HTR-8/SVneo (cell line): ENCODE measurements at regions not wholly inside any gene's neighbourhood (a gene's known extent, or its start where the extent isn't known, plus 50 kb on each side); places are given as distances from the start of the nearest gene placed in this dataset.
"Not testable (repeated sequence)": the region's sequence is repeated elsewhere in the genome, so short reads cannot be mapped to it uniquely, and the experiment has no call there.

Source experiments
- DNase-seq: peaks from one replicate; pipeline ENCODE4 v3.0.0; 2011; ENCODE audit warnings: low spot score, mixed read lengths; ENCODE audit not compliant: insufficient read length
- FAIRE-seq: peaks from 2 replicates; lab custom pipeline; 2011; peaks lifted over from hg19 to GRCh38; lab: Jason Lieb, UNC

DNA sequence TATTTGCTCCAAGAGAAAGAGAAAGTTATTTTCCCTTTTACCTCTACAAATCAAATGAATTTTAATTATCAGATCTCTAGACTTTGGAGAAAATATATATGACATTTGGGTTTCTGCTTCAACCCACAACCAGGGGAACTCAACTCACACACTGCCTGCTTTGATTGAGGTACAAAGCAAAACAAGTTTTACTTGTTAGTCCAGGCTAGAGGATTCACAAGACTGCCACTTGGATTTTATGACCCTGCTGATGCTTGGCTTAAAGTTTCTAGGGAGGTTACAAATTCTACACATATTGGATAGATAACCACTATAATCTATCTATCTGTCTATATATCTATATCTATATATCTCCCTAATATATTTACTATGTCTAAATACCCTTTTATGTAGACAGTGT is 467.3 kb upstream of the RGS18 start:
- no peak for DNase-seq
- no peak for FAIRE-seq

DNA sequence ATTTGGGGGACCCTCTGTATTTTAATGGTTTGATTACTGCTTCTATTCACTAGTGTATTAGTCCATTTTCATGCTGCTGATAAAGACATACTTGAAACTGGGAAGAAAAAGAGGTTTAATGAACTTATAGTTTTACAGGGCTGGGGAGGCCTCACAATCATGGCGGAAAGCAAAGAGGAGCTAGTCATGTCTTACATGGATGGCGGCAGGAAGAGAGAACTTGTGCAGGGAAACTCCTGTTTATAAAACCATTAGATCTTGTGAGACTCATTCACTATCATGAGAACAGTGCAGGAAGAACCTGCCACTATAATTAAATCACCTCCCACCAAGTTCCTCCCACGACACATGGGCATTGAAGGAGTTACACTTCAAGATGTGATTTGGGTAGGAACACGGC is 464.5 kb upstream of the RGS18 start:
- DNase-seq (no peak), FAIRE-seq (no peak)

DNA sequence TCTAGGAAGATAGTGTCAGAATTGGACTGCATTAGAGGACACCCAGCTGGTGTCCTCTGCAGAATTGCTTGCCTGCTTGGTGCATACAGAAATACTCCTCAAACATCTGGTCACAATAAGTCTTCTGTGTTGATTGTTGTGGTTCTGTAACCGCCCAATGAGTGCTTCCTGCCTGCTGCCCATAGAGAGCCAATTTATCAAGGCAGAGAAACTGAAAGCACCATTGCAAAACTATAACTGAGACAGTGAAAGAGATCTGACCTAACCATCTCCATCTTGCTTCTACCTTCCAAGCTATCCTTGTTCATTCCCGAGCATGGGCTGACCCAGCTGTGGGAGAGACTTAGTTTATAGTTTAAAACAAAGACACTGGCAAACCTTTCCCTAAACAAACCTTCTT is 462.4 kb upstream of the RGS18 start:
- DNase-seq = no peak
- FAIRE-seq = no peak

DNA sequence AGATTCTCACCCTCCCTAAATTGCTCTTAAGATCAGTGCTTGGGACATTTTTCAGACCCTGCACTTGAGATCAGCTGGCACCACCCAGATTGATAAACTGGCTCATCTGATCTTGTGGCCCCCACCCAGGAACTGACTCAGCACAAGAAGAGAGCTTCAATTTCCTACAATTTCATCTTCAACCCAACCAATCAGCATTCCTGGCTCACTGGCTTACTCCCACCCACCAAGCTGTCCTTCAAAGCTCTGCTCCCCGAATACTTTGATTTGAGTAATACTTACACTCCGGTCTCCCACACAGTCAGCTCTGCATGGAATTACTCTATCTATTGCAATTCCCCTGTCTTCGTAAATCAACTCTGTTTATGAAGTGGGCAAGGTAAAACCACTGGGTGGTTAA is 461.9 kb upstream of the RGS18 start:
- no peak for FAIRE-seq
- no peak for DNase-seq

DNA sequence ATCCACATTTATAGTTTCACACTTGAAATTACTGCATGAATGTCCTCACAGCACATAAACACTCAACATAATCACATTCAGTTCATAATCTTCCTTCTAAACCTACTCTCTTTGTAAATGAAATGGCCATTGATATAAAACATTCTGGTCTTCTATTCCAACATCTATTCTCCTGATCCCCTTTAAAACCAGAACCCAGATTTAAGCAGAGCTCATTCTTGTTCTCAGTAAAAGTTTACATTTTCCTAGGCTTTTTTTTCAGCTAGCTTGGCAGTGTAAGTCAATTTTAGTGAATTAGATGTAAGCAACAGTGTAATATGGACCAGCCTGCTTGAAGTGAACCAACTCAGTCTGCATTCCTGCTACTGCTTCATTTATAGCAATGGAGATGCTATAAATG is 460.7 kb upstream of the RGS18 start:
- FAIRE-seq = no peak
- DNase-seq = no peak

DNA sequence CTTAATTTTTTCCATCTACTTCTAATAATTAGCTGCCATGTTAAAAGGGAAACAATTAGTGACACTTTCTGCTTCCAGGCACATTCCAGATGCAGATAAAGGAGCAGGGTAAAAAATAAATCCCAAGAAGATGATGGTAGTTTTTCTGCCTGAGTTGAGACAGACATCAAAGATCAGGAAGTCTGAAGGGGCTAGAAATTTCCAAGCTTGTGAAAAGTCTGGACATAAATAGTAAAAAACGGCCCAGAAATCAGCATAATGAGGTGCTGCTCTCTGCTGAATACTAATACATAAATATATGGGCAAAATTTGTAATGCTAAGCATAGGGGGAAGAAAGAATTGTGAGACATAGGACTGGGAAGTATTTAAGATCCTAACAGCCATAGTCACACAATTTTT is 460.0 kb upstream of the RGS18 start:
- DNase-seq (no peak), FAIRE-seq (no peak)

DNA sequence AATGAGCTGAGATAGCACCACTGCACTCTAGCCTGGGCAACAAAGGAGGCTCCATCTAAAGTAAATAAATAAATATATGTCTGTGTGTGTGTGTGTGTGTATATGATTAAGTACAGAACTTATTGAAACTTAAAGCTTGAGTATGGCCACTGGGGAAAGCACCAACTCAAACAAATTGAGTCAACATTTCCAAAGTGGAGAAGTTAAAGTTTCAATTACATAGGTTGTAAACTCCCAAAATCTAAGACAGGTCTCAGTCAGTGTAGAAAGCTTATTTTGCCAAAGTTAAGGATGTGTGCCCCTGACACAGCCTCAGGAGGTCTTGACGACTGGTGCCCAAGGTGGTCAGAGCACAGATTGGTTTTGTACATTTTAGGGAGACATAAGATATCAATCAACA is 458.9 kb upstream of the RGS18 start:
- FAIRE-seq = no peak

DNA sequence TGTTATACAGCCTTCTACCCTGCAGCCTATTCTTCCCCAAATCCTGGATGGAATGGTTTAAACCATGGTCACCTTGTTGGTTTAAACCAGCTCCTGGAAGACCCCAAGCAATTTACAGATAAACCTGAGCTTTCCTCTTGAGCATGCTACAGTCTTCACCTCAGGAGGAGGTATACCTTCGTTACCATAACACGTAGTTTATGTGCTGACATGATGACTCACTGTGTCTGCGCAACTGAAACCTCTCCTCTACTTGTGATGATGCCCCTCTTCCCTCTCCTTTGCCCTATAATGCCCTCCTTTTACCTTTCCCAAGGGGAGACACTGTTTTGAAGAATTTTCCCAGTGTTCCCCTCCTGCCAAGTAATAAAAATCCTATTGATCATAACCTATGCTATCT is 457.3 kb upstream of the RGS18 start:
- FAIRE-seq = no peak
- DNase-seq = no peak

More for the DNA sequence above, 458.9 kb upstream of the RGS18 start:
- no peak for DNase-seq

DNA sequence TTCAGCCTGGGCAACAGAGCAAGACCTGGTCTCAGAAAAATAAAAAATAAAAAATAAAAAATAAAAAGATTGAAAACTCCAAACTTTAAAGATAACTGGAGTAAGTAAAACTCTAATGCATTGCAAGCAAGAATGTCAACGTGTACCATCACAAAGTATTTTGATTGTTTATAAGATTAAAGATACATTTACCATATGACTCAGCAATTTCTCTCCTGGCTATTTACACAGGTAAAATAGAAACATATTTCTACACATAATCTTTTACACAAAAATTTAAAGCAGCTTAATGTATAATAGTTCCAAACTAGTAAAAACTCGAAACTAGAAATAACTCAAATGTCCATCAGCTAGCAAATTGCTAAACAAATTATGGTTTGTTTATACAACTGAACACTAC is 456.1 kb upstream of the RGS18 start:
- no peak for FAIRE-seq
- no peak for DNase-seq

DNA sequence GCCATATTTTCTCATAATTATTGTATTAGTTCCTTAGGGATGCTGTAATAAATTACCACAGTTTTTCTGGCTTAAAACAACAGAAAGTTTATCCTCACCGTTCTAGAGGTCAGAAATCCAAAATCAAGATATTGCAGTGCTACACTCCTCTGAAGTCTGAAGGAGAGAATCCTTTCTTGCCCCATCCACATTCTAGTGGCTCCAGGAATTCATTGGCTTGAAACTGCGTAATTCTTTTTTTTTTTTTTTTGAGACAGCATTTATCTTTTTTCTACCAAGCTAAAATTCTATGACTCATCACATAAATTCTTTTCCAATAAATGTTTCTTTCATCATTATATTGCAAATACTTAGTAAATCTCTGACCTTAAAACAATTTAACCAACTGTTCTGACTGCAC is 451.0 kb upstream of the RGS18 start:
- DNase-seq (peak; percentile 11), FAIRE-seq (no peak)

DNA sequence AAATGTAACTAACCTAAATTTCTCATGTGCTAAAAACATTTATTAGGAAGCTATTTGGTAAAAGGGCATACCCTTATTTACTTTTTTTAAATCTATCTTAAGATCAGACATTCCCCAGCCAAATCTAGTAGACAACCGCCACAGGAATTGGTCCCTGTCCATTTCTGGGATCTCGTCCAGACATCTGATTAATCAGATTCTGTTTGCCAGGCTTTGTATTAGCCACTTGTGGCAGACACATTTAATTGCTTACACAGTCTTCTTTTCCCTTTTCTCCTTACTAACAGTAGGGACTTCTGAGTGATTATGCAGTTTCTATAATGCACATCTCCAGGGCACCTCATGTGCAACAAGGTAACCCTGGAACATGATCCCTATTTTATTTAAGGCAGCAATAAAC is 449.0 kb upstream of the RGS18 start:
- FAIRE-seq = no peak

DNA sequence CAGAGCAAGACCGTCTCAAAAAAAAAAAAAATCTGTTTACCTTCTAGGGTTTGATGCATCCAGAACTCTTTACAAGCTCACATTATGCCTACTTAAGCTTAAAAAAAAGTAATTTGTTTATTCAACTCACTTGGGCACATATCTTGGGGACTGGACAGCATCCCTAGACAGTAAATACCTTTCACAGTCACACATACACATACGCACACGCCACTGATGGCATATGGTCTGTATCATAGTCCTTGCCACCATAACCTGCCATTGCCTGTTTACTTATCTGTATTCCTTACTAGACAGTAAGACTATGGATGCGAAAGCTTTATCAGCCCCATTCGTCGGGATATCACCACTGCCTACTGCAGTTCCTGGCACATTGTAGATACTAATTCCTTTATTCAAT is 446.3 kb upstream of the RGS18 start:
- no peak for FAIRE-seq
- no peak for DNase-seq

More for the DNA sequence above, 449.0 kb upstream of the RGS18 start:
- DNase-seq = no peak

DNA sequence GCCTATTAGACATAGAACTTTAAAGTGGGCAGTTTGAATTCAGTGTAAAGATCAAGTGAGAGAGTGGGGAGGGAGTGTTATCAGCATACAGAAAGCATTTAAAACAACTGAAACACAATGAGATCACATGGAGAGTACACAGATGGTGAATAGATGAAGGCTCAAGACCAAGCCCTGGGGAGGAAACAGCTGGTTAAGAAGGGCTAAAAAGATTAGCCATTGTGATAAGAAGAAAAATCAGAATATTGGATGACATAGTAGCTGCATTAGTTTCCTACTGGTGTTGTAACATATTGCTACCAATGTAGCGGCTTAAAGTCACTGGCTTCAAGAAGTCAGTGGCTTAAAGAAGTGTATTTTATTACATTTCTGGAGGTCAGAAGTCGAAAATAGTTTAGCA is 443.4 kb upstream of the RGS18 start:
- FAIRE-seq (no peak), DNase-seq (no peak)

DNA sequence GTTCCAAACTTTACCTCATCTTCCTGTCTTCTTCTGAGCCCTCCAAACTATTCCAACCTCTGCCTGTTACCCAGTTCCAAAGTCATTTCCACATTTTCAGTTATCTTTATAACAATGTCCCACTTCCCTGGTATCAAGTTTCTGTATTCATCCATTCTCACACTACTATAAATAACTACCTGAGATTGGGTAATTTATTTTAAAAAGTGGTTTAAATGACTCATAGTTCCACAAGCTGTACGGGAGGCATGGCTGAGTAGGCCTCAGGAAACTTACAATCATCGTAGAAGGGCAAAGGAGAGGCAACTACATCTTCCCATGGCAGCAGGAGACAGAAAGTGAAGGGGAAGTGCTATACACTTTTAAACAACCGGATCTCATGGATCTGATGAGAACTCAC is 428.5 kb upstream of the RGS18 start:
- DNase-seq (no peak), FAIRE-seq (no peak)

DNA sequence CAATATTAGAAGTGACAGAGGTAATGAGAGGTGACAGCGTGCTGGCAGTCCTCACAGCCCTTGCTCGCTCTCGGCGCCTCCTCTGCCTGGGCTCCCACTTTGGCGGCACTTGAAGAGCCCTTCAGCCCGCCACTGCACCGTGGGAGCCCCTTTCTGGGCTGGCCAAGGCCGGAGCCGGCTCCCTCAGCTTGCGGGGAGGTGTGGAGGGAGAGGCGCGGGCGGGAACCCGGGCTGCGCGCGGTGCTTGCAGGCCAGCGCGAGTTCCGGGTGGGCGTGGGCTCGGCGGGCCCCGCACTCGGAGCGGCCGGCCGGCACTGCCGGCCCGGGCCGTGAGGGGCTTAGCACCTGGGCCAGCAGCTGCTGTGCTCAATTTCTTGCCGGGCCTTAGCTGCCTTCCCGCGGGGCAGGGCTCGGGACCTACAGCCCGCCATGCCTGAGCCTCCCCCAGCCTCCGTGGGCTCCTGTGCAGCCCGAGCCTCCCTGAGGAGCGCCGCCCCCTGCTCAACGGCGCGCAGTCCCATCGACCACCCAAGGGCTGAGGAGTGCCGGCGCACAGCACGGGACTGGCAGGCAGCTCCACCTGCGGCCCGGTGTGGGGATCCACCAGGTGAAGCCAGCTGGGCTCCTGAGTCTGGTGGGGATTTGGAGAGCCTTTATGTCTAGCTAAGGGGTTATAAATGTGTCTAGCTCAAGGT is 426.5 kb upstream of the RGS18 start:
- not testable (repeated sequence) for FAIRE-seq, DNase-seq

DNA sequence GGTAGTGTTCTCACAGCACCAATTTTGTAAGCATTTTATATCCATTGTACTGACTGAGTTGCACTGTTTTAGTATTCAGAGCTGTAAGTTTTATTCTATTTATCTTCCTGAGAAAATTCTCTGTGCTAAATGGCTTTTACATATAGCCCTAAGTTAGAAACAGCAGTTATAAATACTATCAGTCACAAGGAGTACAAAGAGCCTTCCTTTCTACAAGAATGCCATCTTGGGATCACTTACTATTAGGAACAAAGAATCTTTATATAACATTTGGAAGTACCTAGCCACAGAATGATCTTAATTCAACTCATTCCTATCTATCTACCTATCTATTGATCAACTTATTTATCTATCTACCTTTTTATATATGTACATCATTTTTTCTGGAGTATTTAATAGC is 423.9 kb upstream of the RGS18 start:
- FAIRE-seq (no peak), DNase-seq (no peak)

DNA sequence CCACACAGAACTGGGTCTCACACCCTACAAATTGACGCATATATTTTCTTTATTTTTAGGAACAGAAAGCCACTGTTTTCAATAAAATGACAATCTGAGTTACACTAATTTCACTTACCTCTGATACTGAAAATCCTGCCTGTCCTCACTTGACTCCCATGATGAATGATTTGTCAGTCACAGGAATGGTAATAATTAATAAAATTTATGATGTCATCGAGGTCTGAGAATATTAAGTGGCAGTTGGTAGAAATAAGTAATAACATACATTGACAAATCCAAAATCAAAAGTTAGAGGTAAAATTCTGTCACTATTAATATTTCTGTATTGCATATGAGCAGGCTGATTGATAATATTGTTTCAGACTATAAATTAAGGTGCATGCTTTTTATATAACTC is 418.7 kb upstream of the RGS18 start:
- no peak for DNase-seq
- FAIRE-seq = no peak

DNA sequence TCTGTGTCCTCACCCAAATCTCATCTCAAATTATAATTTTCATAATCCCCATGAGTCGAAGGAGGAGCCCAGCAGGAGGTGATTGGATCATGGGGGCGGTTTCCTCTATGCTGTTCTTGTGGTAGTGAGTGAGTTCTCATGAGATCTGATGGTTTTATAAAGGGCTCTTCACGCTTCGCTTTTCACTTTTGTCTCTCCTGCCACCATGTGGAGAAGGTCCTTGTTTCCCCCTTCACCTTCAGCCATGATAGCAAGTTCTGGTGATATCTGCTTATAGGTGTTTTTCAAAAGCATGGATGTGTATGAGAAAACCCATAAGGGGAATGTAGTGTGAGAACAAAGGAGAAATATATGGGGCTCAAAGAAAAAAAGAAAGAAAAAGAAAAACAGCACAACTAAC is 405.9 kb upstream of the RGS18 start:
- FAIRE-seq = no peak
- DNase-seq = no peak

DNA sequence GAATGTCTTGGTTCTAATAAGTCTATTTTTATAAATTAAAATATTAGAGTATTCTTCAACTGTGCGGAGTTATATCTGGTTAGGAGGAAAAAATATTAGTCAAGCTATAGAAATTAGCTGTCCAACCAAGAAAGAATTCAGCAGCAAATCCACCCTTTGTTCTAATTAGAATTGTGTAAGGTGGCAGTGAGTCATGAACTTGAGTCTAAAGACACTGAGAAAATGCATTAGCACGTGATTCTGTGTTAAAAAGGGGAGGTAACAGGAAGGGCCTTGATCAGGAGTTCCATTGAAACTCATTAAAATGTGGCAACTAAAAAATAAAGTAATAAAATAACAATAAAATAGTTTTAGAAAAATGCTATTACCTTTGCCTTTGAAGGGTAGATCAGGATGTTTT is 398.2 kb upstream of the RGS18 start:
- FAIRE-seq = no peak
- DNase-seq = no peak

DNA sequence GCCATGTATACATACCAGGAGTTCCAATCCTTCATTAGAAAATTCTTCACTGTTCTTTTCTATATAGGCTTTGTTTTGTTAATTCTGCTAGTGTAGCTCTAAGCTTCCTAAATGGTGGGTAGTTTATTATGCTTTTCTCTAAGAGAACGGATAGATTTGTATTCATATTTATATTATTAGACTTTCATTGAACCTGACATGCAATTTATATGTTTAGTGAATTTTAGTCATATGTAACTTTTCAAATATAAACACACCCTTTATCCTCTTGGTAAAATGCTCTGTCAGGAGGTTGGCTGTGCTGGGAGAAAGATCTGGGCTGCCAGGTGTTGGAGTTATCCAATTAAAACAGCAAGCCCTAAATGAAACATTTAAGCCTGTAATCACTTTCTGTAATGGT is 369.7 kb upstream of the RGS18 start:
- FAIRE-seq (no peak), DNase-seq (no peak)

DNA sequence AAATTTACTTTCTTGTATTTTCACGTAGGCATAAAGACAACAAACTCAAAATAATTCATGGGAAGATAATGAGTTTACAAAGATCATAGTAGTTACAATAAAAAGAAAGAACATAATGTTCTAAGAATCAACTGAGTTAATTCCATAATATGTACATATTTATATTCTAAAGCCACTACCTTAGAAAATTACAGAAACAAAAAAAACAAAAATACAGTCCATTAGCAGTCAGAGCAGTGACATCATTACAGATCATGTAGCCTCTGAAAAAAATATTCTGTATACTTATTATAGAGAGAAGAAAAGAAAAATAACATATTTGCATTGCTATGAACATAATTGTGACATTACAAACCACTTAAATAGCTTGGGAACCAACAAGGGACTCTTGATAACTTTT is 360.1 kb upstream of the RGS18 start:
- FAIRE-seq (no peak), DNase-seq (no peak)

DNA sequence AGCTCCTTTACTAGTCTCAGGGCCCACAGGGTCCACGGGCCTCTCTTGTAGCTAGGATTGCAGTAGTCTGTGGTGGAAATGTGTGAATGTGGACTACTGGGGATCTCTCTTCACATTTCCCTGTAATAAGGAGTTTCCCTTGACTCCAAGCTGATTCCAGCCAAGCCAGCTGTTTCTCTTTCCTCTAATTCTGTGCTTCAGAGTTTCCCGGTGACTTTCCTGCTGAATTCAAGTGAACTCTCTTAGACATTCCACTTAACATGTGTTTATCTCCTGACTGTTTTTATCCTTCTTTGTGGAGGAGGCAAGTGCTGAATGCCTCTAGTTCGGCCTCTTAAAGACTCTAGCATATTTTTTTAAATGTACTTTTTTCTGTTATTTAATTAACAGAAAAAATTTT is 354.0 kb upstream of the RGS18 start:
- FAIRE-seq (no peak), DNase-seq (no peak)

DNA sequence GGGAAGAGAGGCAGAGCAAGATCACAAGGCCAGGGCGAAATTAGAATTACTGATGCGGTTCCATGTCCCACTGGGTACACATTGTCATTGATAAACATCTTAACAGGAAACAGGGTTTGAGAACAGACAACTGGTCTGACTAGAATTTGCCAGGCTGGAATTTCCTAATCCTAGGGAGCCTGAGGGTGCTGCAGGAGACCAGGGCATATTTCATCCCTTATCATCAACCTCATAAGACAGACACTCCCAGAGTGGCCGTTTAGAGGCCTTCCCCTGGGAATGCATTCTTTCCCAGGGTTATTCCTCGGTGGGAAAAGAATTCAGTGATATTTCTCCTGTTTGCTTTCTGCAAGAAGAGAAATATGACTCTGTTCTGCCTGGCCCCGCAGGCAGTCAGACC is 344.7 kb upstream of the RGS18 start:
- FAIRE-seq, DNase-seq: not testable (repeated sequence)
